Thoracic aorta (tissue), 2 donors: ENCODE measurements at regions not wholly inside any gene's neighbourhood (a gene's known extent, or its start where the extent isn't known, plus 50 kb on each side); places are given as distances from the start of the nearest gene placed in this dataset.

Experiments used
- ATAC-seq: fragments of 150-250 bp; one replicate; pipeline ENCODE4 v1.8.0; 2017; ENCODE audit warnings: low read depth; ENCODE audit not compliant: insufficient number of reproducible peaks, low FRiP score
- DNase-seq: peaks from one replicate; pipeline ENCODE4 v3.0.0-alpha.2; 2020; ENCODE audit warnings: low spot score
- H3K27ac ChIP-seq, 2 donors: fragments of 200-600 bp; sonication (generic); 1 replicate in 1 of 2; 2 replicates in 1 of 2; pipeline ENCODE4 v1.5.1; 2016; ENCODE audit warnings: mild to moderate bottlenecking in 2 of 2, moderate library complexity in 2 of 2
- H3K27me3 ChIP-seq: fragments of 200-600 bp; sonication (generic); replicated peaks from 2 replicates; pipeline ENCODE4 v1.6.0; 2016; ENCODE audit warnings: mild to moderate bottlenecking; ENCODE audit not compliant: insufficient read depth
- H3K36me3 ChIP-seq: fragments of 200-600 bp; sonication (generic); one replicate; pipeline ENCODE4 v1.5.1; 2016
- H3K4me1 ChIP-seq, 2 donors: fragments of 200-600 bp; sonication (generic); 1 replicate in 1 of 2; 2 replicates in 1 of 2; pipeline versions ENCODE4 v1.5.1 to v1.6.0; 2016; ENCODE audit warnings: low read depth in 2 of 2, mild to moderate bottlenecking in 1 of 2; ENCODE audit not compliant: control insufficient read depth in 1 of 2
- H3K4me3 ChIP-seq: fragments of 200-600 bp; sonication (generic); 2 replicates; pipeline ENCODE4 v1.5.1; 2016; ENCODE audit warnings: mild to moderate bottlenecking
- H3K9me3 ChIP-seq: fragments of 200-600 bp; sonication (generic); 2 replicates; pipeline ENCODE4 v1.5.1; 2016
- CTCF ChIP-seq: fragments of 200-600 bp; sonication (generic); IDR thresholded peaks from one replicate; pipeline ENCODE4 v1.5.1; 2019; ENCODE audit warnings: antibody characterized with exemption

DNA sequence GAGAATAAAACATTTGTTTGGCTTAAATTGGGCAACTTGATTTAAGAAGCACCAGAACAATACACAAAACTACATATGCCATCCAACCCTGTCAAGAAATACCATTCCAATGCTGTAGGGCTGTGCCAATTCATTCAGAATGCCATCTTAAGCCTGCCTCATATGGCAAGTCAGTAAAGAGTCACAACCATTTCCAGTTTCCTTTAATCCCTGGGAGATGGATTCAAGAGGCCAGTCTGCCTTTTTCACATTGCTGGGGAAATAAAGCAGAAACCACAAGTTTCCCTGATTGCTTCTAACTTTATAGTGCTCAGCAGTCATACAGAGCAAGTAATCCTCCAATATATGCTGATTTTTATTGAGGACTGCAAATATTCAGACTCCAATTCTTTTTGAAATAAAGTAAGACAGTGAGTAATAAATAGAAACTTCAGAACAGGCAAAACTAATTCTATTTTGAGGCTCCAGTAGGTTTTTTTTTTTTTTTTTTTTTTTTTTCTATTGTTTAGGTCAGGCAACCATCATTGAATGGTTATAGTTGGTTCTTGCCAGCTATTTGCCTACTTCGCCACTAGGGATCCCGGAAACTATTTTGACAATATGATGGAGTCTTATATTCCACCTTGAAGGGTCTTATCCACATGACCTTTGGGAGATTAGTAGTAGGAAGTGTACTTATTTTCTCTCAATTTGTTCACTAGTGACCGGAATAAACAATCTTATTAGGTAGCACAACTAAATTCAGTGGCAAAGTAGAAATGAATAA, 400.9 kb upstream of the MEF2C start:
- H3K4me3 ChIP-seq: no peak overlapping the region
- TF ChIP-seq CTCF: no peak
- ATAC-seq: no peak
- no peaks in the 10 kb centered on the region for H3K9me3 ChIP-seq
- no peaks in the 10 kb centered on the region for H3K27me3 ChIP-seq
- no peak for DNase-seq
- H3K27ac ChIP-seq: no peak overlapping the region
- H3K4me1 ChIP-seq: peaks cover 10 to 27% of the 10 kb centered on the region in 2 donors
- H3K36me3 ChIP-seq: no peaks in the 10 kb centered on the region

- Histone ChIP-seq H3K4me1 (peaks cover 10 to 31% of the 10 kb centered on the region in 2 donors), H3K4me3 (no peak overlapping the region), H3K27me3 (no peaks in the 10 kb centered on the region), H3K27ac (no peak overlapping the region), H3K9me3 (no peaks in the 10 kb centered on the region), H3K36me3 (no peaks in the 10 kb centered on the region)
- ATAC-seq (no peak), DNase-seq (no peak)
- no peak for TF ChIP-seq CTCF
Observed at GRCh38 chr5:89282554-89283510, 399.8 kb upstream of the MEF2C start.

GRCh38 chr5:89281766-89282553, 399.0 kb upstream of the MEF2C start:
- no peak for TF ChIP-seq CTCF
- peak overlapping the region; percentile 8 for H3K4me3 ChIP-seq

DNA sequence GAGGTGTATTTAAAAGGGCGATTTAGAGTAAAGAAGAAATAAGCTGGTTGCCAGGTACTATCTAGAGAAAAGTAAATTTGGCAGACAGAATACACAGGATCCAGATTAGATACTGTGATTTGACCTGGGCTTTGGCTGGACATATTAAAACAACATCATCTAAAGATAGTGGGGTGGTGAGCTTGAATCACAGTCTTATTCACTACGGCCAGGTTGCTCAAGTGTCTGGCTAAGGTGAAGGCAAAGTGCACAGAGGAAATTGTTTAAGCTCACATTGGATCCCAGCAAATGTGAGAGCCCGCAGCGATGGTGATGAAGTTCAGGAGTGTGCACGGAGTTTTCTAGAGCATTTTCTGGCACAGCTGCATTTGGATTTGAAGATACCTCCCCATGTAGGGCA, 398.2 kb upstream of the MEF2C start:
- Histone ChIP-seq H3K9me3 (no peaks in the 10 kb centered on the region), H3K27ac (peak overlapping the region; percentile 19 to 21), H3K36me3 (no peaks in the 10 kb centered on the region), H3K4me3 (peak overlapping the region; percentile 8), H3K4me1 (peaks cover 16 to 40% of the 10 kb centered on the region in 2 donors), H3K27me3 (no peaks in the 10 kb centered on the region)
- ATAC-seq (no peak), DNase-seq (no peak)
- no peak for TF ChIP-seq CTCF

More at GRCh38 chr5:89281766-89282553, 399.0 kb upstream of the MEF2C start:
- Histone ChIP-seq H3K36me3 (no peaks in the 10 kb centered on the region), H3K27me3 (no peaks in the 10 kb centered on the region), H3K27ac (peak overlapping the region; percentile 19 to 21), H3K9me3 (no peaks in the 10 kb centered on the region), H3K4me1 (peaks cover 16 to 37% of the 10 kb centered on the region in 2 donors)
- no peak for DNase-seq
- ATAC-seq: no peak
